ENCODE measurements at regions not wholly inside any gene's neighbourhood (a gene's known extent, or its start where the extent isn't known, plus 50 kb on each side); places are given as distances from the start of the nearest gene placed in this dataset.

DNA sequence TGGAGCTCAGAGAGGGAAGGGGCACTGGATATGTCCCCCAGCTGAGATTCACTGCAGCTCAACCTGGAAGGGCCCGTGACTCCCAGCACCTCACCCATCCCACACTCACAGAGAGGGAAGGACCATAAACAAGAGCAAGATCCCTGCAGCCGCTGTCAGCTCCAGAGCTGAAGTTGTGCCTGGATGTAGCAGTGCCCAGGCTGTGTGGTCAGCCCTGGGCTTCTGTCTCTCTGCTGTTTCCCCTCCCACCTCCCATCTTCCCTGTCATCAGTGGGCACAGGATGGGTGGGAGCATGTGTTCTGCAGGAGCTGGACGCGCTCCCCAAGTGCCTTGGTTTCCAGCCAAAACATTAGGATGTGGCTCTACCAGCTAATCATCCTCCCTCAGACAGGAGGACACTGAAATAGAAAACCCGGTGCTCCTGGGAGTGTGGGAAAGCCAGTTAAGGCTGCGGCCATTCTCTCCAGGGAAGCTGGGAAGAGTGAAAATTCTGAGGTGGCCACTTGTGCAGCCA lies 282.7 kb downstream of the NPHP4 start:
- TF ChIP-seq, protein P1, sequence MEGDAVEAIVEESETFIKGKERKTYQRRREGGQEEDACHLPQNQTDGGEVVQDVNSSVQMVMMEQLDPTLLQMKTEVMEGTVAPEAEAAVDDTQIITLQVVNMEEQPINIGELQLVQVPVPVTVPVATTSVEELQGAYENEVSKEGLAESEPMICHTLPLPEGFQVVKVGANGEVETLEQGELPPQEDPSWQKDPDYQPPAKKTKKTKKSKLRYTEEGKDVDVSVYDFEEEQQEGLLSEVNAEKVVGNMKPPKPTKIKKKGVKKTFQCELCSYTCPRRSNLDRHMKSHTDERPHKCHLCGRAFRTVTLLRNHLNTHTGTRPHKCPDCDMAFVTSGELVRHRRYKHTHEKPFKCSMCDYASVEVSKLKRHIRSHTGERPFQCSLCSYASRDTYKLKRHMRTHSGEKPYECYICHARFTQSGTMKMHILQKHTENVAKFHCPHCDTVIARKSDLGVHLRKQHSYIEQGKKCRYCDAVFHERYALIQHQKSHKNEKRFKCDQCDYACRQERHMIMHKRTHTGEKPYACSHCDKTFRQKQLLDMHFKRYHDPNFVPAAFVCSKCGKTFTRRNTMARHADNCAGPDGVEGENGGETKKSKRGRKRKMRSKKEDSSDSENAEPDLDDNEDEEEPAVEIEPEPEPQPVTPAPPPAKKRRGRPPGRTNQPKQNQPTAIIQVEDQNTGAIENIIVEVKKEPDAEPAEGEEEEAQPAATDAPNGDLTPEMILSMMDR (IDR thresholded peaks at IDR 0.05), result no peak
- Mint-ChIP-seq H3K27me3 (ENCODE audit: insufficient read depth) (peaks cover 2% of the 10 kb centered on the region; the same call in 1 of the 2 replicates), H3K4me1 (ENCODE audit: low read depth) (no peaks in the 10 kb centered on the region), H3K9me3 (peaks cover 44% of the 10 kb centered on the region), H3K36me3 (ENCODE audit: low read depth) (0 out of 2 replicates have a peak, but pooled peaks cover 4% of the 10 kb centered on the region), H3K4me3 (no peak overlapping the region), H3K27ac (no peak overlapping the region)
- no peak for DNase-seq

- Mint-ChIP-seq H3K4me3 (no peak overlapping the region), H3K9me3 (peaks cover 41% of the 10 kb centered on the region), H3K27me3 (ENCODE audit: insufficient read depth) (peaks cover 2% of the 10 kb centered on the region; the same call in 1 of the 2 replicates), H3K36me3 (ENCODE audit: low read depth) (0 out of 2 replicates have a peak, but pooled peaks cover under 1% of the 10 kb centered on the region), H3K4me1 (ENCODE audit: low read depth) (no peaks in the 10 kb centered on the region), H3K27ac (no peak overlapping the region)
- no peak for DNase-seq
- TF ChIP-seq, protein P1 (IDR thresholded peaks at IDR 0.05), result no peak
Measured at GRCh38 chr1:5708346-5709245, 283.6 kb downstream of the NPHP4 start.

GRCh38 chr1:5707566-5708345 lies 284.5 kb downstream of the NPHP4 start:
- Mint-ChIP-seq H3K36me3 (ENCODE audit: low read depth) (peaks cover 5% of the 10 kb centered on the region; the same call in 1 of the 2 replicates), H3K27ac (no peak overlapping the region), H3K9me3 (peaks cover 47% of the 10 kb centered on the region), H3K4me3 (no peak overlapping the region), H3K4me1 (ENCODE audit: low read depth) (no peaks in the 10 kb centered on the region), H3K27me3 (ENCODE audit: insufficient read depth) (peaks cover 2% of the 10 kb centered on the region; the same call in 1 of the 2 replicates)
- no peak for DNase-seq
- TF ChIP-seq, protein P1 (IDR thresholded peaks at IDR 0.05), result no peak

DNA sequence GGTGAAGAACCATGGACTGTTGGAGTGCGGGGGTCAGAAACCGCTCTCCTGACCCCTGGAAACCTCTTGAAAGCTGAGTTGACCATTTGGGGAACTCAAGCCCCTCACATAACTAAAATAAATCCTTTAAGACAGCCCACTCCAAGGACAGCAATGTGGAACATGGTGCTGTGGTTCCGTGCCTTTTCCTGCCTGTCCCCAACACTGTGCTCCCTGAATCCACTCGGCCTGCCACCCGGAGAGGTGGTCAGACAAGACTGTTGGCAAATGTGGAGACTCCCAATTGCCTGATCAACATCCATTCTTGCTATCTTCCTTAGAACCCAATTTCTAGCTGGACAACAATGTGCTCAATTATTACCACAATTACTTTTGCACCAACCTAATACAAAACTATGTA lies 286.0 kb downstream of the NPHP4 start:
- no peak overlapping the region for H3K4me3 Mint-ChIP-seq

GRCh38 chr1:5705751-5706150 lies 286.5 kb downstream of the NPHP4 start:
- peaks cover 5% of the 10 kb centered on the region; the same call in 1 of the 2 replicates for H3K36me3 Mint-ChIP-seq (ENCODE audit: low read depth)

More for the DNA sequence above, 286.0 kb downstream of the NPHP4 start:
- Mint-ChIP-seq H3K27me3 (ENCODE audit: insufficient read depth) (peaks cover 2% of the 10 kb centered on the region; the same call in 1 of the 2 replicates), H3K36me3 (ENCODE audit: low read depth) (peaks cover 5% of the 10 kb centered on the region; the same call in 1 of the 2 replicates), H3K9me3 (peaks cover 50% of the 10 kb centered on the region), H3K27ac (no peak overlapping the region), H3K4me1 (ENCODE audit: low read depth) (no peaks in the 10 kb centered on the region)
- no peak for DNase-seq
- TF ChIP-seq, protein P1 (IDR thresholded peaks at IDR 0.05), result no peak

More at GRCh38 chr1:5705751-5706150, 286.5 kb downstream of the NPHP4 start:
- Mint-ChIP-seq H3K27ac (no peak overlapping the region), H3K27me3 (ENCODE audit: insufficient read depth) (peaks cover 2% of the 10 kb centered on the region; the same call in 1 of the 2 replicates), H3K9me3 (peaks cover 45% of the 10 kb centered on the region), H3K4me3 (no peak overlapping the region), H3K4me1 (ENCODE audit: low read depth) (no peaks in the 10 kb centered on the region)
- DNase-seq, result no peak
- TF ChIP-seq, protein P1 (IDR thresholded peaks at IDR 0.05), result no peak
